Activated CD4-positive, alpha-beta T cell treated with anti-CD3 and anti-CD28 coated beads, Interleukin-2, amount 50 U/mL, for 4 hours (primary cell): ENCODE measurements at regions not wholly inside any gene's neighbourhood (a gene's known extent, or its start where the extent isn't known, plus 50 kb on each side); places are given as distances from the start of the nearest gene placed in this dataset.
"Not testable (repeated sequence)": the region's sequence is repeated elsewhere in the genome, so short reads cannot be mapped to it uniquely, and the experiment has no call there.

ENCODE experiments used
- DNase-seq, 2 experiments: peaks; one replicate each; pipeline ENCODE4 v3.0.0-alpha.2; 2020

GRCh38 chrX:54615109-54615508 is 85.1 kb downstream of the GNL3L start:
- no peak for DNase-seq

DNA sequence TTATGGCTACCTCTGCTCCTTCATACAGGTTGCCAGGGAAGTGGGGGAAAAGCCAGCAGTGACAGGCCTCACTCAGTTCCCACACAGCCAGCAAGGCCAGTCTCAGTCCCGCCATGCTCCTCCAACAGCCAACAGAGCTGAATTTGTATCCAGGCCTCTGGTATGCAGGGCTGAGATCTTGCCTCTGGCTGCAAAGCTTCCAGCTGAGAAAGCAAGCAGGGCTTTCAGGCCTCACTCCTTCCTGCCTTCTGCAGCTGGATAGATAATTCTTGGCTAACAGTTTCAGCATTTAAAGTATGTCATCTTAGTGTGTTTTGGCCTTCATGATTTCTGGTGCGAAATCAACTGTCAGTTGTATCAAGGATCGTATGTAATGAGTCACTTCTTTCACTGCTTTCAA is 103.6 kb downstream of the GNL3L start:
- no peak for DNase-seq

GRCh38 chrX:54639018-54639345 is 109.0 kb downstream of the GNL3L start:
- no peak for DNase-seq

DNA sequence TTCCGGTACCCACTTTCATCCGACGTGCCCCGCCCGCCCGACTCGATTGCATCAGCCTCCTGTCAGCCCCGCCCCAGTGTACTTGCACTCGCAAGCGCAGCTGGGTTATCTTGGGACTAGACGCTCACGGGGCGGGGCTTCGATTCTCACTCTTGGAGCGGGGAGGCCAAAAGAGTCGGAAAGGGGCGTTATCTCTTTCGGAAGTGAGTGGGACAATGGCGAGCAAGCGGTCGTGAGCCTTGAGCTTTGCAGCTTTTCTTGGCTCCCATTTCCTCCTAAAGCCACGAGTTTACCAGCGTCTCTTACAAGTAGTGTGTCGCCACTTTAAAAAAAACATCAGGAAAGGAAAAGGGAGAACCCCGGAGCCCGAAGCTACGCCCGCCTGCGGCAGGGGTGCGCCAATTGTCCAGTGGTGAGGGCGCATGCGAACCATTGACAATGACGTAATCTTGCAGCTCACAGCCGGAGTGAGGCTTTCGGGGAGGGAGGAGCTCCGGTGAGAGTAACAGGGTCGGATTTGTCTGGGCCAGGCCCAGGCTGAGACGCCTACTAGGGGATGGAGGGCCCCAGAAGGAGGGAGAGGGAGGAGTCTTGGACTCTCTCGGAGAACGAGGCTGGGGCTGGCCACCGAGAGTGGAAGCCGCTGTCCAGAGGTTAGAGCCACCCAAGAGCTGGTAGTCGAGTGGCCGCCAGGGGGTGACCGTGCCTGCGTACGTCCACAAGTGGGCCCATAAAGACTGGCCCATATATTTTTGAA is 109.5 kb downstream of the GNL3L start:
- peak; percentile 92 to 93 for DNase-seq

GRCh38 chrX:54640103-54640690 is 110.2 kb downstream of the GNL3L start:
- DNase-seq = no peak

DNA sequence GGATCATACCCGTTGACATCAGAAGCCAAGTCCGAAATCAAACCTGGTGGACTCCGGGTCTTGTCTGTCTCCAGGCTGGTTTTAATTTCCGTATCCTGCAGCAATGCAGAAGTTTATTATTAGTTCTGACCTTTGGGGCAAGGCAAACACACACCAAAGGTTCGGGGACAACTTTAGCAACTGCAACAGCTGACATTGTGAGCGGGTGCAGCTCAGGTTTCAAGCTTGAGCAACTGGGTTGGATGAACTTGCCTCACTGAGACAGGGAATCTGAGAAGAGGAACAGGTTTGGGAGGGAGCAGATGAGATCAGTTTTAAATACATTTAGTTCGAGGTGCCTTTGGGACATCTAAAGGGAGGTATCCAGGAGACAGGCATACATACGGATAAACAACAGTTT is 110.7 kb downstream of the GNL3L start:
- no peak for DNase-seq

DNA sequence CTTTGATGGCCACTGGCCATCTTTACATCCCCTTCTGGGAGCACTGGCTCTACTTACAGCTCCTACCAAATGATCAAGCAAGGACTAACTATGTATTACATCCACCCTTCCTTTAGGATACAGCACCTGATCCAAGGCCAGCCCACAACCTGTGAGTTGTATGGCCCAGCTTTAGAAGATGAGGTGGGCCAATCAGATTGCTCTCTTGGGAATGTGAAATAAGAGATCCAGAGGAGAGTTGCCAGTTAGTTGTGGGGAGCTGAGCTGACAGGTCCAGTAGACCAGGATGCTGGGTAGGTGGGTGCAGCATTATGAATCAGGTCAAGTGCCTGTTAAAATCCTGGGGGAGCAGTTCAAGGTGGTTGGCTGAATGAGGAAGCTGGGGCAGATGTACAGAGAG is 111.5 kb downstream of the GNL3L start:
- DNase-seq = no peak

DNA sequence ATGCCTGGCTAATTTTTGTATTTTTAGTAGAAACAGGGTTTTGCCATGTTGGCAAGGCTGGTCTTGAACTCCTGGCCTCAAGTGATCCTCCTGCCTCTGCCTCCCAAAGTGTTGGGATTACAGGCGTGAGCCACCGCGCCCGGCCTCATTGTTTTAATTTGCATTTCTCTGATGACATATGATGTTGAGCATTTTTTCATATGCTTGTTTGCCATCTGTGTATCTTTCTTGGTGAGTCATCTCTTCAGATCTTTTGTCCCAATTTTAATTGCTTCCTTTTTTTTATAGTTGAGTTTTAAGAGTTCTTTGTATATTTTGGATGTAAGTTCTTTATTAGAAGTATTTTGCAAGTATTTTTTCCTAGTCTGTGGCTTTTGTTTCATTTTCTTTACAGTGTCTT is 117.6 kb downstream of the GNL3L start:
- DNase-seq = not testable (repeated sequence)

- DNase-seq = no peak
Measured at GRCh38 chrX:54659547-54659946, 129.5 kb downstream of the GNL3L start.

DNA sequence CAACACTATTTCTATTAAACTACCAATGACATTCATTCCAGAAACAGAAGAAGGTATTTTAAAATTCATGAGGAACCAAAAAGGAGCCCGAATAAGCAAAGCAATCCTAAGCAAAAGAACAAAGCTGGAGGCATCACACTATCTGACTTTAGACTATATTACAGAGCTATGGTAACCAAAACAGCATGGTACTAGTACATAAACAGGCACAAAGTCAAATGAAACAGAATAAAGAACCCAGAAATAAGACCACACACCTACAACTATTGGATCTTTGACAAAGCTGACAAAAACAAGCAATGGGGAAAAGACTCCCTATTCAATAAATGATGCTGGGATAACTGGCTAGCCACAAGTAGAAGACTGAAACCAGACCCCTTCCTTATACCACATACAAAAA is 122.3 kb downstream of the ITIH6 start:
- no peak for DNase-seq

GRCh38 chrX:54695231-54695630 is 102.8 kb downstream of the ITIH6 start:
- no peak for DNase-seq

DNA sequence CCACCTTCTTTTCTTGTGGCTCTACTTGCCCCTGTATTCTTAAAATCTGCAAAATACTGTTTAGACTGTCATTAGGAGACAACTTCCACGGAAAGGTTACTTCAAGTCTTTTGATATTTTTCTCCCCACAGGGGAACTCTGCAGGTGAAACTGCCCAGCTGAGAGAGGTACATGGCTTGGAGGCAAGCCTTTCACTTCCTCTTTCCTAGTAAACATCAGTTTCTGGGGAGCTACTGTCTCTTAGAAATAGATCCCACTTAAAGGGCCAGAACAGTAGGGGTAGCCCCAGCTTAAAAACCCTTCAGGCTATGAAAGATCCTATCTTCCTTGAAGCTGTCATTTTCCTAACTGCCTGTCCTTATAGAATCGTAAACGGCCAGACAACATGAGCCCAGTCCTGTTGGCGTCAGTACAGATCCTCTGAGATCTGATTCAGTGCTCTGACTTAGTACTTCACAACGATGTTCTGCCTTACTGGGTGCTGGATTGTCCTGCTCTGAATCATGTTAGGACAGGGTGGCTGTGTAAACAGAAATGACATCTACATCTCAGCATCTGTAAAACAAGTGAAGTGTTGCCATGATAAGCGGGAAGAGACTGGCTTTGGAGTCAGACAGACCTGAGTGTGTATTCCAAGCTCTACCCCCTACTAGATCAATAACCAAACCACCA is 102.1 kb downstream of the ITIH6 start:
- no peak for DNase-seq
